ENCODE measurements at regions not wholly inside any gene's neighbourhood (a gene's known extent, or its start where the extent isn't known, plus 50 kb on each side); places are given as distances from the start of the nearest gene placed in this dataset.

DNA sequence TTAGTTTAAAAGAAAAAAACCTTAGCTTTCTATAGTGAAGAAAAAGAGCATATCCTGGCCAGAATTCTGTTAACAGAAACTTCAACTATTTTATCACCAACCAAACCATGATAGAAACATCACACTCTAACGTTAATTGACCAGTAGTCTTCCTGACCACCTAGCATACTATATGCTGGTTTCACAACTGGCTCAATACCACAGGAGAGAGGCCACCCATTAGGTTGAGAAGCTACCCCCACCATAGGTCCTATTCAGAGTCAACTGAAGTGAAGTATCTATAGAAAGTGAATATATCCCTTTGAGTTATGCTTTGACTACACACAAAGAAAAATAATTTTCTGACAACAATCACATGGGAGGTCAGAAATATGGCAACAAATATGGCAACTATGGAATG is 85.2 kb upstream of the STK17B start:
- TF ChIP-seq CTCF (IDR thresholded peaks at IDR 0.05; ENCODE audit: poor library complexity) = no peak
- no peak for TF ChIP-seq EZH2 (IDR thresholded peaks at IDR 0.05; ENCODE audit: borderline replicate concordance)
- no peak for TF ChIP-seq EZH2phosphoT487 (IDR thresholded peaks at IDR 0.05; ENCODE audit: low read depth, severe bottlenecking, unreplicated experiment)

All from hepatocyte (in vitro differentiated cells).